ENCODE measurements at regions not wholly inside any gene's neighbourhood (a gene's known extent, or its start where the extent isn't known, plus 50 kb on each side); places are given as distances from the start of the nearest gene placed in this dataset.
"Not testable (repeated sequence)": the region's sequence is repeated elsewhere in the genome, so short reads cannot be mapped to it uniquely, and the experiment has no call there.

DNA sequence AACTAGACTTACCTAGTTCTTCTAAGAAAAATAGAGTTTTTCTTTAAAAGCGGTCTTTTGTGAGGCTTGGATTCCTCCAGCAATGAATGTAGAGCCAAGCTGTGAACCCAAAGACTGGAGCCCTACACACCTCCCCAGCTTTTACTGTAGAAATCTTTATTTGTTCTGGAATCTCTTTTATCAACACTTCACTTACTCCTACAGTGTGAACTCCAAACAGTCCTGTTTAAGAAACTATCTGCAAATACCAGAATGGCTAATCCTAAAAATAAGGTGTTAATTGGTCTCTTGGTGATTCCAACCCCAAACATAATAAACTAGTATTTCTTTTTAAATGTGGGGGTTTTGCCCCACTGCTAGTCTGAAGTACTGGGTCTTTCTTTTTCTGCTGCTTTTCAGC, 103.9 kb downstream of the ENC1 start:
- Histone ChIP-seq H3K27me3 (replicated peaks; ENCODE audit: control insufficient read depth, insufficient read depth, low read length, poor library complexity, severe bottlenecking) (no peaks in the 10 kb centered on the region), H3K27ac (ENCODE audit: insufficient read depth, low read length, poor library complexity, severe bottlenecking) (no peak overlapping the region), H3K9me3 (ENCODE audit: control insufficient read depth, low read length) (no peaks in the 10 kb centered on the region), H3K36me3 (ENCODE audit: control insufficient read depth, insufficient read depth, low read length) (no peaks in the 10 kb centered on the region), H3K4me3 (ENCODE audit: insufficient read depth, low read depth, low read length, poor library complexity, severe bottlenecking) (no peak overlapping the region), H3K4me1 (ENCODE audit: control insufficient read depth, insufficient read depth, low read length, poor library complexity, severe bottlenecking) (no peaks in the 10 kb centered on the region)
- no peak for DNase-seq

DNA sequence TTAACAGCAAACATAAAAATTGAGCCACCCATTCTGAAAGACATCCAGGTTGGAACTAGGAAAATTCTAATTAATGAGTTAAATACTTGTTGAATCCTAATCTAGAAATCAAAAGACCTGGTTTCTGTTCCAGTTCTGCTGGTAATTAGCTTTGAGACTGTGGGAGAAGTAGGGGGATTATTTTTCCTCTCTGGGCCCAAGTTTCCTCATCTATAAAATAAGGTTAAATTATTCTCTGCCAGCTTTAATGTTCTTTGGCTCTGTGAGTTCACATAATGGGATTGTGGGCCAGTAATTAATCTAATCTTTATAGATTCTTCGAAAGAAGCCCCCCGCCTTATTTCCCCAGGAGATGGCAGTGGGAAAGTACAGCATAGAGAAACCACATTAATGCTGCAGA, 104.6 kb downstream of the ENC1 start:
- Histone ChIP-seq H3K27ac (ENCODE audit: insufficient read depth, low read length, poor library complexity, severe bottlenecking) (no peak overlapping the region), H3K27me3 (replicated peaks; ENCODE audit: control insufficient read depth, insufficient read depth, low read length, poor library complexity, severe bottlenecking) (no peaks in the 10 kb centered on the region), H3K36me3 (ENCODE audit: control insufficient read depth, insufficient read depth, low read length) (no peaks in the 10 kb centered on the region), H3K9me3 (ENCODE audit: control insufficient read depth, low read length) (no peaks in the 10 kb centered on the region), H3K4me1 (ENCODE audit: control insufficient read depth, insufficient read depth, low read length, poor library complexity, severe bottlenecking) (no peaks in the 10 kb centered on the region), H3K4me3 (ENCODE audit: insufficient read depth, low read depth, low read length, poor library complexity, severe bottlenecking) (no peak overlapping the region)
- no peak for DNase-seq

DNA sequence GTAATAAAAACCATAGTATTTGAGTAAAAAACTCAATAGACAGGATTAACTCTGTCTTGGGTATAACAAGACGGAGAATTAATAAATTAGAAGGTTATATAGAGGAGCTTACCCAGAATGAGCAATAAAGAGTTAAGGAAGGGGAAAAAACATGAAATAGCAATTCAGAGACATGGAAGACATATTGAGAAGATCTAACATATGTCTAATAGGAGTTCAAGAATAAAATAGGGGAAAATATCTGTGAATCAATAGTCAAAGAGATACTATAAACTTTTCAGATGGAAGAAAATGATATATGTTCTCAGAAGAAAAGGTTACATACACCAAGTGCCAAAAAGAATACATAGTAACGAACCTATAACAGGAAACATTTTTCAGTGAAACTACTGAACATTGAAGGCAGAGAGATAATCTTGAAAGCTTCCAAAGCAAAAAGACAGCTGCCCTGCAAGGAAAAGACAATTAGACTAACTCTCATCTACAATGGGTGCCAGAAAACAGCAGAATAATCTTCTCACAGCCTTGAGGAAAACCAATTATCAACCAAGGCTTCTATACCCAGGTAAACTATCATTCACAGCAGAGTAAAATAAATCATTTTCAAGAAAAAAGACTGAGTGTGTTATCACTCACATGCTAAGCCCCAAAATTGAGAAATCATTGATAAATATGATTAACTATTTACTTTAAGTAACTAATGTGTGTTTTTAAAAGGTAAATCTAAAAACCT, 106.0 kb downstream of the ENC1 start:
- Histone ChIP-seq H3K27me3 (replicated peaks; ENCODE audit: control insufficient read depth, insufficient read depth, low read length, poor library complexity, severe bottlenecking) (no peaks in the 10 kb centered on the region), H3K4me3 (ENCODE audit: insufficient read depth, low read depth, low read length, poor library complexity, severe bottlenecking) (no peak overlapping the region), H3K9me3 (ENCODE audit: control insufficient read depth, low read length) (no peaks in the 10 kb centered on the region), H3K27ac (ENCODE audit: insufficient read depth, low read length, poor library complexity, severe bottlenecking) (no peak overlapping the region), H3K36me3 (ENCODE audit: control insufficient read depth, insufficient read depth, low read length) (no peaks in the 10 kb centered on the region), H3K4me1 (ENCODE audit: control insufficient read depth, insufficient read depth, low read length, poor library complexity, severe bottlenecking) (no peaks in the 10 kb centered on the region)
- DNase-seq = no peak

DNA sequence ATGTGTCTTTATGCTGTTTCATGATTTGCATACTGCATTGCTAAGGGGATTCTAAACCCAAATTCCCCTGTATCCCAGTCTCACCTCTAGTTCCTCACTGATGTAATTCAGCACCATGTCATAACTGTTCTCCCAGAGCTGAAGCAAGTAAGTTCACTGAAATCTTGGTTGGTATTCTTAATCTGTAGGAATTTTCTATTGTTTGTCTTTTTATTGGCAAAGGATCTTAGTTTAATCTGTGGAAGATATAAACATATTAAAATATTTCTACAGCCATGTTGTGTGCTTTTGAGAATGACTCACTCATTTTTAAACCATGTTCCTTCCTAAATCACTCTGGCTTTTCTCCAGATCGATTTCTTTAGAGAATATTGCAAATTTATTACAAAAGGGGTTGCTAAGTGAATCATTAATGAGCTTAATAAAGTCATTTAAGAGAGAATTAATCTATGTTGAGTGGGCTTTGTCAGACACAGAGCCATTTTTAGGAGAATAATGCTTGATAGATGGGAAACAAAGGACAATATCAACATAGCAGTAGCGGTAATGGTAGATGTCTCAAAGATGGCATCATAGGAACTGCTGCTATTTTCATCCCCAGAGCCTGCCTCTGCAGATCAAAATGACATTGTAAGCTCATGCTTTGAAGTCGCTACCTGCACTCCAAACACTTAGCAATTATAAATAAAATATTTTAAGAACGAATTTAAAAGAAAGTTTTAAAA, 110.0 kb downstream of the ENC1 start:
- H3K27ac ChIP-seq (ENCODE audit: insufficient read depth, low read length, poor library complexity, severe bottlenecking) = no peak overlapping the region
- no peak for DNase-seq
- no peaks in the 10 kb centered on the region for H3K27me3 ChIP-seq (replicated peaks; ENCODE audit: control insufficient read depth, insufficient read depth, low read length, poor library complexity, severe bottlenecking)
- H3K9me3 ChIP-seq (ENCODE audit: control insufficient read depth, low read length) = no peaks in the 10 kb centered on the region
- H3K4me1 ChIP-seq (ENCODE audit: control insufficient read depth, insufficient read depth, low read length, poor library complexity, severe bottlenecking) = no peaks in the 10 kb centered on the region
- no peak overlapping the region for H3K4me3 ChIP-seq (ENCODE audit: insufficient read depth, low read depth, low read length, poor library complexity, severe bottlenecking)
- H3K36me3 ChIP-seq (ENCODE audit: control insufficient read depth, insufficient read depth, low read length) = no peaks in the 10 kb centered on the region

DNA sequence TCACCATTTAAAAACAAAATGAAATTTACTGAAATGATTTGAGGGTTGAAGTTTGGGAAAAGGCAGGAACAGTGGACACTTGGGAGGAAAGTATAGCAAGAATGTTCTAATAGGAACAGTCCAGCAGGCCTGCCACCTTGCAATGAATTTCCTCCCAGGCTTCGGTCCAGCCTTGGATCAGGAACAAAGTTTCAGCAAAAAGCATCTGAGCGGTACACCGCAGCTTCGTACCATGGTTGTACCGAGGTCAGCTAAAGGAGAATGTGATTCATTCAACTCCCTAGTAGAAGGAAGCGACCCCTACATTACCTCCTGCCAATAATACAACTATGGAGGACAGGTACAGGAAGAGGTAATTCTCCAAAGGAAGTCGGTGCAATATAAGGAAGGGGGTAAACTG, 111.4 kb downstream of the ENC1 start:
- no peaks in the 10 kb centered on the region for H3K36me3 ChIP-seq (ENCODE audit: control insufficient read depth, insufficient read depth, low read length)
- H3K4me3 ChIP-seq (ENCODE audit: insufficient read depth, low read depth, low read length, poor library complexity, severe bottlenecking) = no peak overlapping the region
- DNase-seq = no peak
- H3K9me3 ChIP-seq (ENCODE audit: control insufficient read depth, low read length) = no peaks in the 10 kb centered on the region
- H3K4me1 ChIP-seq (ENCODE audit: control insufficient read depth, insufficient read depth, low read length, poor library complexity, severe bottlenecking) = no peaks in the 10 kb centered on the region
- no peaks in the 10 kb centered on the region for H3K27me3 ChIP-seq (replicated peaks; ENCODE audit: control insufficient read depth, insufficient read depth, low read length, poor library complexity, severe bottlenecking)
- H3K27ac ChIP-seq (ENCODE audit: insufficient read depth, low read length, poor library complexity, severe bottlenecking) = no peak overlapping the region

DNA sequence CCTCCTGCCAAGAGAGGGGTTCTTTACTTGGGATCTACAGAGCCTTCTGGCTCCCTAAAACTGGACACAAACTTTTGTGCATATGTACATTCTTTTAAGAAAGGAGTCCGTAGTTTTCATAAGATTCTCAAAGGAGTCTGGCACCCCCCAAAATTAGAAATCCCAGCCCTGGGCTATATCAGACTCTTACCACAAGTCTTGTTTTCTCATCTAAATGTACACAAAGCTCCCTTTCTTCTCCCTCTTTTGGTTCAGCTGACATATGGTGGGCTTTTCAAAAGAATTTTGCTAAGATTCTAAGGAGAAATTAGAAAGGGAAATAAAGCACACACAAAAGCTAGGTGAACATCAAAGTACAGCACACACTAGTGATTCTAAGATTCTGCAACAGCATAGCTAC, 114.4 kb downstream of the ENC1 start:
- Histone ChIP-seq H3K27me3 (replicated peaks; ENCODE audit: control insufficient read depth, insufficient read depth, low read length, poor library complexity, severe bottlenecking) (no peaks in the 10 kb centered on the region), H3K4me3 (ENCODE audit: insufficient read depth, low read depth, low read length, poor library complexity, severe bottlenecking) (no peak overlapping the region), H3K36me3 (ENCODE audit: control insufficient read depth, insufficient read depth, low read length) (no peaks in the 10 kb centered on the region), H3K27ac (ENCODE audit: insufficient read depth, low read length, poor library complexity, severe bottlenecking) (no peak overlapping the region), H3K9me3 (ENCODE audit: control insufficient read depth, low read length) (no peaks in the 10 kb centered on the region), H3K4me1 (ENCODE audit: control insufficient read depth, insufficient read depth, low read length, poor library complexity, severe bottlenecking) (no peaks in the 10 kb centered on the region)
- DNase-seq = no peak

DNA sequence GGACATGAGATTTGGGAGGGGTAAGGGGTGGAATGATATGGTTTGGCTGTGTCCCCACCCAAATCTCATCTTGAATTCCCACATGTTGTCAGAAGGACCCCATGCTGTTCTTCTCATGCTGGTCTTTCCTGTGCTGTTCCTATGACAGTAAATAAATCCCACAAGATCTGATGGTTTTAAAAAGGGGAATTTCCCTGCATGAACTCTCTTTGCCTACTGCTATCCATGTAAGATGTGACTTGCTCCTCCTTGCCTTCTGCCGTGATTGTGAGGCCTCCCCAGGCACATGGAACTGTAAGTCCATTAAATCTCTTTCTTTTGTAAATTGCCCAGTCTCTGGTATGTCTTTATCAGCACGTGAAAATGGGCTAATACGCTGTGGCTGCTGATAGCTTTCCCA, 115.8 kb downstream of the ENC1 start:
- H3K4me1 ChIP-seq (ENCODE audit: control insufficient read depth, insufficient read depth, low read length, poor library complexity, severe bottlenecking); DNase-seq; H3K9me3 ChIP-seq (ENCODE audit: control insufficient read depth, low read length); H3K27ac ChIP-seq (ENCODE audit: insufficient read depth, low read length, poor library complexity, severe bottlenecking); H3K36me3 ChIP-seq (ENCODE audit: control insufficient read depth, insufficient read depth, low read length); H3K4me3 ChIP-seq (ENCODE audit: insufficient read depth, low read depth, low read length, poor library complexity, severe bottlenecking); H3K27me3 ChIP-seq (replicated peaks; ENCODE audit: control insufficient read depth, insufficient read depth, low read length, poor library complexity, severe bottlenecking): not testable (repeated sequence)

DNA sequence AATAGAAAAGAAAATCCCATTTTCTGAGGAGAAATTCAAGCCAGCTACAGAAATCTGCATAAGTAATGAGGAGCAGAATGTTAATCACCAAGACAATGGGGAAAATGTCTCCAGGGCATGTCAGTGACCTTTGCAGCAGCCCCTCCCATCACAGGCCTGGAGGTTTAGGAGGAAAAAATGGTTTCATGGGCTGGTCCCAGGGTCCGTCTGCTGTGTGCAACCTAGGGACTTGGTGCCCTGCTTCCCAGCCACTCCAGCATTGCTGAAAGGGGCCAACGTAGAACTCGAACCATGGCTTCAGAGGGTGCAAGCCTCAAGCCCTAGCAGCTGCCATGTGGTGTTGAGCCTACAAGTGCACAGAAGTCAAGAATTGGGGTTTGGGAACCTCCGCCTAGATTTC, 116.8 kb downstream of the ENC1 start:
- not testable (repeated sequence) for H3K9me3 ChIP-seq (ENCODE audit: control insufficient read depth, low read length); H3K4me3 ChIP-seq (ENCODE audit: insufficient read depth, low read depth, low read length, poor library complexity, severe bottlenecking); H3K27me3 ChIP-seq (replicated peaks; ENCODE audit: control insufficient read depth, insufficient read depth, low read length, poor library complexity, severe bottlenecking); H3K36me3 ChIP-seq (ENCODE audit: control insufficient read depth, insufficient read depth, low read length); DNase-seq; H3K27ac ChIP-seq (ENCODE audit: insufficient read depth, low read length, poor library complexity, severe bottlenecking); H3K4me1 ChIP-seq (ENCODE audit: control insufficient read depth, insufficient read depth, low read length, poor library complexity, severe bottlenecking)

DNA sequence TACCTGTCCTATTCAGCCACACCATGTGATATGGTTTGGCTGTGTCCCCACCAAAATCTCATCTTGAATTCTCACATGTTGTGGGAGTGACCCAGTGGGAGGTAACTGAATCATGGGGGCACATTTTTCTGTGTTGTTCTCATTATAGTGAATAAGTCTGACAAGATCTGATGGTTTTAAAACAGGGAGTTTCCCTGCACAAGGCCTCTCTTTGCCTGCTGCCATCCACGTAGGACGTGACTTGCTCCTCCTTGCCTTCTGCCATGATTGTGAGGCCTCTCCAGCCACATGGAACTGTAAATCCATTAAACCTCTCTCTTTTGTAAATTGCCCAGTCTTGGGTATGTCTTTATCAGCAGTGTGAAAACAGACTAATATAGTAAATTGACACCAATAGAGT, 117.7 kb downstream of the ENC1 start:
- H3K9me3 ChIP-seq (ENCODE audit: control insufficient read depth, low read length); H3K27me3 ChIP-seq (replicated peaks; ENCODE audit: control insufficient read depth, insufficient read depth, low read length, poor library complexity, severe bottlenecking); DNase-seq; H3K27ac ChIP-seq (ENCODE audit: insufficient read depth, low read length, poor library complexity, severe bottlenecking); H3K4me3 ChIP-seq (ENCODE audit: insufficient read depth, low read depth, low read length, poor library complexity, severe bottlenecking); H3K4me1 ChIP-seq (ENCODE audit: control insufficient read depth, insufficient read depth, low read length, poor library complexity, severe bottlenecking); H3K36me3 ChIP-seq (ENCODE audit: control insufficient read depth, insufficient read depth, low read length): not testable (repeated sequence)

DNA sequence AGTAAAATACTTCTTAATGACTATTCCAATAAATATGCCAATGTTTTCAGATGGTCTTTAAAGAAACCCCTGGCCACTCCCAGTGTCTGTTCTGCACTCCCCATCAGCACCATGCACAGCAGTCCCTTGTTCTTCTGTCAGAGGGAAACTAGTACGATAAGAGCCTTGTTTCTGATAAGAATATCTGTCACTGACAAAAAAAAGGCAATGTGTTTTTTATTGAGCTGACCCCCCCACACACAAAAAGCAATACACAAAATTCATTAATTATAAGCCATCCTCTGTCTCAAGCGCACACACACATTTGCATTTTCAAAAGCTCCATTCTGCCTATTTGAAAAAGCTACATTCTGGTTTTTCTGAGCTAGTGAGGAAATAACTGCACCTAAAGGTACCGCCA, 119.1 kb downstream of the ENC1 start:
- H3K9me3 ChIP-seq (ENCODE audit: control insufficient read depth, low read length) = no peaks in the 10 kb centered on the region
- no peak overlapping the region for H3K4me3 ChIP-seq (ENCODE audit: insufficient read depth, low read depth, low read length, poor library complexity, severe bottlenecking)
- no peaks in the 10 kb centered on the region for H3K27me3 ChIP-seq (replicated peaks; ENCODE audit: control insufficient read depth, insufficient read depth, low read length, poor library complexity, severe bottlenecking)
- no peak for DNase-seq
- no peak overlapping the region for H3K27ac ChIP-seq (ENCODE audit: insufficient read depth, low read length, poor library complexity, severe bottlenecking)
- H3K36me3 ChIP-seq (ENCODE audit: control insufficient read depth, insufficient read depth, low read length) = no peaks in the 10 kb centered on the region
- no peaks in the 10 kb centered on the region for H3K4me1 ChIP-seq (ENCODE audit: control insufficient read depth, insufficient read depth, low read length, poor library complexity, severe bottlenecking)

Measured in effector memory CD4-positive, alpha-beta T cell (primary cell).